HG02981 (cell line): ENCODE measurements at regions not wholly inside any gene's neighbourhood (a gene's known extent, or its start where the extent isn't known, plus 50 kb on each side); places are given as distances from the start of the nearest gene placed in this dataset.

Experiments
- ATAC-seq: cut with Tn5 transposase; IDR thresholded peaks from one replicate; pipeline ENCODE4 v1.9.1; 2021; ENCODE audit warnings: mild to moderate bottlenecking, moderate library complexity; ENCODE audit not compliant: unreplicated experiment

GRCh38 chr6:22875845-22876244 lies 306.5 kb downstream of the HDGFL1 start:
- ATAC-seq, result no peak

- no peak for ATAC-seq
Measured at GRCh38 chr6:22878324-22878701, 308.9 kb downstream of the HDGFL1 start.

GRCh38 chr6:22878706-22879105 lies 309.3 kb downstream of the HDGFL1 start:
- ATAC-seq, result no peak

GRCh38 chr6:22880686-22881433 lies 311.5 kb downstream of the HDGFL1 start:
- ATAC-seq, result no peak

- no peak for ATAC-seq
Measured at GRCh38 chr6:22882581-22882980, 313.2 kb downstream of the HDGFL1 start.

GRCh38 chr6:22883061-22883717 lies 313.8 kb downstream of the HDGFL1 start:
- ATAC-seq, result no peak

GRCh38 chr6:22884456-22884855 lies 315.1 kb downstream of the HDGFL1 start:
- no peak for ATAC-seq

- ATAC-seq, result peak; percentile 68
Measured at GRCh38 chr6:22886650-22887581, 317.6 kb downstream of the HDGFL1 start.

- ATAC-seq, result no peak
Measured at GRCh38 chr6:22888163-22888752, 318.9 kb downstream of the HDGFL1 start.

GRCh38 chr6:22891934-22892333 lies 322.6 kb downstream of the HDGFL1 start:
- ATAC-seq, result no peak

- ATAC-seq, result no peak
Measured at GRCh38 chr6:22892452-22892851, 323.1 kb downstream of the HDGFL1 start.

- ATAC-seq, result no peak
Measured at GRCh38 chr6:22896696-22897095, 327.3 kb downstream of the HDGFL1 start.

GRCh38 chr6:22899426-22899825 lies 330.1 kb downstream of the HDGFL1 start:
- no peak for ATAC-seq

GRCh38 chr6:22903826-22904225 lies 334.5 kb downstream of the HDGFL1 start:
- ATAC-seq, result no peak

- ATAC-seq, result no peak
Measured at GRCh38 chr6:22904431-22904830, 335.1 kb downstream of the HDGFL1 start.

GRCh38 chr6:22906091-22906549 lies 336.8 kb downstream of the HDGFL1 start:
- ATAC-seq, result no peak

- ATAC-seq, result no peak
Measured at GRCh38 chr6:22907085-22907484, 337.7 kb downstream of the HDGFL1 start.

GRCh38 chr6:22910370-22910769 lies 341.0 kb downstream of the HDGFL1 start:
- no peak for ATAC-seq

- ATAC-seq, result no peak
Measured at GRCh38 chr6:22913612-22914011, 344.2 kb downstream of the HDGFL1 start.

GRCh38 chr6:22917344-22917743 lies 348.0 kb downstream of the HDGFL1 start:
- no peak for ATAC-seq

- ATAC-seq, result no peak
Measured at GRCh38 chr6:22921828-22922227, 352.5 kb downstream of the HDGFL1 start.
